ENCODE measurements at regions not wholly inside any gene's neighbourhood (a gene's known extent, or its start where the extent isn't known, plus 50 kb on each side); places are given as distances from the start of the nearest gene placed in this dataset.

DNA sequence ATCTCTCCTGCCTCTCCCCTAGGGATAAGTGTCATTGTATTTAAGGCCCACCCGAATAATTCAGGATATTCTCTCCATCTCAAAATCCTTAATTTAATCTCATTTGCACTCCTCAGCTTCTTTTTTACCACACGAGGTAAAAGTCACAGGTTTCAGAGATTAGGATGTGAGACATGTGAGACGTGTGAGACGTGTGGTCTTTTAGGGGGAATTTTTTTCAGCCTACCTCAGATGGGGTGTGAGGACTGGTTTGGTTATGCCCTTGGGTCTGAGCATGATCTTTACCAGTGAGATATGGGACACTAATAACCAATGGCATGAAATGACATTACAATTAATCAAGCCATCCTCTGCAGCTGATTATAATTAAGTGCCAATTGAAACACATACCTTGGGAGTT is 324.2 kb downstream of the BMP2 start:
- Histone ChIP-seq H3K4me3 (no peak overlapping the region), H3K79me2 (replicated peaks; ENCODE audit: insufficient read depth) (no peaks in the 10 kb centered on the region), H4K20me1 (replicated peaks; ENCODE audit: insufficient read depth) (no peaks in the 10 kb centered on the region), H3K27me3 (ENCODE audit: insufficient read depth) (no peaks in the 10 kb centered on the region), H3F3A (replicated peaks; ENCODE audit: low read depth) (no peaks in the 10 kb centered on the region), H3K9me2 (ENCODE audit: insufficient read depth) (no peaks in the 10 kb centered on the region), H3K4me1 (ENCODE audit: insufficient read depth) (no peaks in the 10 kb centered on the region), H3K36me3 (ENCODE audit: insufficient read depth) (no peaks in the 10 kb centered on the region), H2AFZ (no peak overlapping the region), H3K27ac (ENCODE audit: low read depth) (no peak overlapping the region), H3K4me2 (no peak overlapping the region)
- Mint-ChIP-seq H3K4me1 (no peaks in the 10 kb centered on the region), H3K4me3 (no peak overlapping the region), H3K36me3 (ENCODE audit: low read depth) (no peaks in the 10 kb centered on the region), H3K27ac (no peak overlapping the region), H3K9me3 (no peaks in the 10 kb centered on the region), H3K27me3 (ENCODE audit: insufficient read depth, low read depth, poor library complexity) (no peaks in the 10 kb centered on the region)
- ATAC-seq (no peak), DNase-seq (ENCODE audit: low spot score) (no peak)
- TF ChIP-seq ZNF114 (CRISPR knock-in tag; IDR thresholded peaks at IDR 0.05) (no peak), POLR2AphosphoS5 (IDR thresholded peaks at IDR 0.05; ENCODE audit: low read depth) (no peak), EZH2 (IDR thresholded peaks at IDR 0.05; ENCODE audit: low read depth, unreplicated experiment) (no peak), JUNB (IDR thresholded peaks at IDR 0.05; ENCODE audit: unreplicated experiment) (no peak), NANOG (IDR thresholded peaks at IDR 0.05; ENCODE audit: borderline replicate concordance) (no peak), ZNF331 (CRISPR knock-in tag; IDR thresholded peaks at IDR 0.05; ENCODE audit: low read depth) (no peak), STAT1 (IDR thresholded peaks at IDR 0.05; ENCODE audit: unreplicated experiment) (no peak), EZH2phosphoT487 (IDR thresholded peaks at IDR 0.05; ENCODE audit: unreplicated experiment) (no peak), CREB1 (CRISPR knock-in tag; IDR thresholded peaks at IDR 0.05; ENCODE audit: low read depth) (no peak)
- TF ChIP-seq, protein P1, sequence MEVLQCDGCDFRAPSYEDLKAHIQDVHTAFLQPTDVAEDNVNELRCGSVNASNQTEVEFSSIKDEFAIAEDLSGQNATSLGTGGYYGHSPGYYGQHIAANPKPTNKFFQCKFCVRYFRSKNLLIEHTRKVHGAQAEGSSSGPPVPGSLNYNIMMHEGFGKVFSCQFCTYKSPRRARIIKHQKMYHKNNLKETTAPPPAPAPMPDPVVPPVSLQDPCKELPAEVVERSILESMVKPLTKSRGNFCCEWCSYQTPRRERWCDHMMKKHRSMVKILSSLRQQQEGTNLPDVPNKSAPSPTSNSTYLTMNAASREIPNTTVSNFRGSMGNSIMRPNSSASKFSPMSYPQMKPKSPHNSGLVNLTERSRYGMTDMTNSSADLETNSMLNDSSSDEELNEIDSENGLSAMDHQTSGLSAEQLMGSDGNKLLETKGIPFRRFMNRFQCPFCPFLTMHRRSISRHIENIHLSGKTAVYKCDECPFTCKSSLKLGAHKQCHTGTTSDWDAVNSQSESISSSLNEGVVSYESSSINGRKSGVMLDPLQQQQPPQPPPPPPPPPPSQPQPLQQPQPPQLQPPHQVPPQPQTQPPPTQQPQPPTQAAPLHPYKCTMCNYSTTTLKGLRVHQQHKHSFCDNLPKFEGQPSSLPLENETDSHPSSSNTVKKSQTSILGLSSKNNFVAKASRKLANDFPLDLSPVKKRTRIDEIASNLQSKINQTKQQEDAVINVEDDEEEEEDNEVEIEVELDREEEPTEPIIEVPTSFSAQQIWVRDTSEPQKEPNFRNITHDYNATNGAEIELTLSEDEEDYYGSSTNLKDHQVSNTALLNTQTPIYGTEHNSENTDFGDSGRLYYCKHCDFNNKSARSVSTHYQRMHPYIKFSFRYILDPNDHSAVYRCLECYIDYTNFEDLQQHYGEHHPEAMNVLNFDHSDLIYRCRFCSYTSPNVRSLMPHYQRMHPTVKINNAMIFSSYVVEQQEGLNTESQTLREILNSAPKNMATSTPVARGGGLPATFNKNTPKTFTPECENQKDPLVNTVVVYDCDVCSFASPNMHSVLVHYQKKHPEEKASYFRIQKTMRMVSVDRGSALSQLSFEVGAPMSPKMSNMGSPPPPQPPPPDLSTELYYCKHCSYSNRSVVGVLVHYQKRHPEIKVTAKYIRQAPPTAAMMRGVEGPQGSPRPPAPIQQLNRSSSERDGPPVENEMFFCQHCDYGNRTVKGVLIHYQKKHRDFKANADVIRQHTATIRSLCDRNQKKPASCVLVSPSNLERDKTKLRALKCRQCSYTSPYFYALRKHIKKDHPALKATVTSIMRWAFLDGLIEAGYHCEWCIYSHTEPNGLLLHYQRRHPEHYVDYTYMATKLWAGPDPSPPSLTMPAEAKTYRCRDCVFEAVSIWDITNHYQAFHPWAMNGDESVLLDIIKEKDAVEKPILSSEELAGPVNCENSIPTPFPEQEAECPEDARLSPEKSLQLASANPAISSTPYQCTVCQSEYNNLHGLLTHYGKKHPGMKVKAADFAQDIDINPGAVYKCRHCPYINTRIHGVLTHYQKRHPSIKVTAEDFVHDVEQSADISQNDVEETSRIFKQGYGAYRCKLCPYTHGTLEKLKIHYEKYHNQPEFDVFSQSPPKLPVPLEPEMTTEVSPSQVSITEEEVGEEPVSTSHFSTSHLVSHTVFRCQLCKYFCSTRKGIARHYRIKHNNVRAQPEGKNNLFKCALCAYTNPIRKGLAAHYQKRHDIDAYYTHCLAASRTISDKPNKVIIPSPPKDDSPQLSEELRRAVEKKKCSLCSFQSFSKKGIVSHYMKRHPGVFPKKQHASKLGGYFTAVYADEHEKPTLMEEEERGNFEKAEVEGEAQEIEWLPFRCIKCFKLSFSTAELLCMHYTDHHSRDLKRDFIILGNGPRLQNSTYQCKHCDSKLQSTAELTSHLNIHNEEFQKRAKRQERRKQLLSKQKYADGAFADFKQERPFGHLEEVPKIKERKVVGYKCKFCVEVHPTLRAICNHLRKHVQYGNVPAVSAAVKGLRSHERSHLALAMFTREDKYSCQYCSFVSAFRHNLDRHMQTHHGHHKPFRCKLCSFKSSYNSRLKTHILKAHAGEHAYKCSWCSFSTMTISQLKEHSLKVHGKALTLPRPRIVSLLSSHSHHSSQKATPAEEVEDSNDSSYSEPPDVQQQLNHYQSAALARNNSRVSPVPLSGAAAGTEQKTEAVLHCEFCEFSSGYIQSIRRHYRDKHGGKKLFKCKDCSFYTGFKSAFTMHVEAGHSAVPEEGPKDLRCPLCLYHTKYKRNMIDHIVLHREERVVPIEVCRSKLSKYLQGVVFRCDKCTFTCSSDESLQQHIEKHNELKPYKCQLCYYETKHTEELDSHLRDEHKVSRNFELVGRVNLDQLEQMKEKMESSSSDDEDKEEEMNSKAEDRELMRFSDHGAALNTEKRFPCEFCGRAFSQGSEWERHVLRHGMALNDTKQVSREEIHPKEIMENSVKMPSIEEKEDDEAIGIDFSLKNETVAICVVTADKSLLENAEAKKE (CRISPR knock-in tag; IDR thresholded peaks at IDR 0.05): no peak
- TF ChIP-seq, protein P2, sequence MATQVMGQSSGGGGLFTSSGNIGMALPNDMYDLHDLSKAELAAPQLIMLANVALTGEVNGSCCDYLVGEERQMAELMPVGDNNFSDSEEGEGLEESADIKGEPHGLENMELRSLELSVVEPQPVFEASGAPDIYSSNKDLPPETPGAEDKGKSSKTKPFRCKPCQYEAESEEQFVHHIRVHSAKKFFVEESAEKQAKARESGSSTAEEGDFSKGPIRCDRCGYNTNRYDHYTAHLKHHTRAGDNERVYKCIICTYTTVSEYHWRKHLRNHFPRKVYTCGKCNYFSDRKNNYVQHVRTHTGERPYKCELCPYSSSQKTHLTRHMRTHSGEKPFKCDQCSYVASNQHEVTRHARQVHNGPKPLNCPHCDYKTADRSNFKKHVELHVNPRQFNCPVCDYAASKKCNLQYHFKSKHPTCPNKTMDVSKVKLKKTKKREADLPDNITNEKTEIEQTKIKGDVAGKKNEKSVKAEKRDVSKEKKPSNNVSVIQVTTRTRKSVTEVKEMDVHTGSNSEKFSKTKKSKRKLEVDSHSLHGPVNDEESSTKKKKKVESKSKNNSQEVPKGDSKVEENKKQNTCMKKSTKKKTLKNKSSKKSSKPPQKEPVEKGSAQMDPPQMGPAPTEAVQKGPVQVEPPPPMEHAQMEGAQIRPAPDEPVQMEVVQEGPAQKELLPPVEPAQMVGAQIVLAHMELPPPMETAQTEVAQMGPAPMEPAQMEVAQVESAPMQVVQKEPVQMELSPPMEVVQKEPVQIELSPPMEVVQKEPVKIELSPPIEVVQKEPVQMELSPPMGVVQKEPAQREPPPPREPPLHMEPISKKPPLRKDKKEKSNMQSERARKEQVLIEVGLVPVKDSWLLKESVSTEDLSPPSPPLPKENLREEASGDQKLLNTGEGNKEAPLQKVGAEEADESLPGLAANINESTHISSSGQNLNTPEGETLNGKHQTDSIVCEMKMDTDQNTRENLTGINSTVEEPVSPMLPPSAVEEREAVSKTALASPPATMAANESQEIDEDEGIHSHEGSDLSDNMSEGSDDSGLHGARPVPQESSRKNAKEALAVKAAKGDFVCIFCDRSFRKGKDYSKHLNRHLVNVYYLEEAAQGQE (IDR thresholded peaks at IDR 0.05; ENCODE audit: unreplicated experiment): no peak

All from GM23338 (cell line).